ENCODE measurements at regions not wholly inside any gene's neighbourhood (a gene's known extent, or its start where the extent isn't known, plus 50 kb on each side); places are given as distances from the start of the nearest gene placed in this dataset.

DNA sequence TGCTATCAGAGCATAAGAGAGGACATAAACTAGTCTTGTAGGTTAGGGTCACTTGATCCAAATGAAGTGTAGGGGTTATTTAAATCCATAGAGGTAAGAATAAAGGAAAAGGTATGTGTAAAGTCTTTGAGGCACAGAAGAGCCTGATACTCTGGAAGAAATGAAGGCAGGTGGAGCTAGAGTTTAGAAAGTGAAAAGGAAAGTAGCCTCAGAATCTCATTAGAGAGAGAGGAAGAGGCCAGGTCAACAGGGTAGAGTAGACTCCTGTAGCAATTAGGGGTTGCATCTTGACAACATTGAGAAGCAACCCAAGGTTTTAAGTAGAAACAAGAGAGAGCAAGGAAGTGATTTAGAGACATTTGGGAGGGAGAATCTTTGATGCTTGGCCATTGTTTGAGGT is 235.2 kb upstream of the SOX9 start:
- no peak for DNase-seq (ENCODE audit: low read depth in 3 of 3, low spot score in 2 of 3)

DNA sequence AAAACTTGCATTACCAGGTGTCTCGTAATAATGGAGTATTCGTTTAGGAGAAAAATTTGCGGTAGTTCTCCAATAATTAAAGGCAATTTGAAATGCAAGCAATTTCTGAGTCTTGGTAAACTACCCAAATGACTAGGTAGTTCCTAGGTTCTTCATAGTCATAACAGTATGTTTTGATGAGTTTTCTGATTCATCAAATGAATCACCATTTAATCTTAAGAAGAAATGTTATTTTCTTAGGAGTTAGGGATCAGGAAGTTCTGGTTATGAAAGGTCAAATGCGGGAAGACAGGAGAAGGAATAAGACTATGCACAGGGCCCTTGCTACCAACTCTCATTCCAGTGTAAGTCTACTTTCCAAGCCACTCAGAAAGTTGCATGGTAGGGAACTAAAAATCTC is 221.5 kb upstream of the SOX9 start:
- DNase-seq (ENCODE audit: low read depth in 3 of 3, low spot score in 2 of 3): no peak

- DNase-seq (ENCODE audit: low read depth in 3 of 3, low spot score in 2 of 3): no peak
Measured at GRCh38 chr17:71900621-71901229, 220.1 kb upstream of the SOX9 start.

DNA sequence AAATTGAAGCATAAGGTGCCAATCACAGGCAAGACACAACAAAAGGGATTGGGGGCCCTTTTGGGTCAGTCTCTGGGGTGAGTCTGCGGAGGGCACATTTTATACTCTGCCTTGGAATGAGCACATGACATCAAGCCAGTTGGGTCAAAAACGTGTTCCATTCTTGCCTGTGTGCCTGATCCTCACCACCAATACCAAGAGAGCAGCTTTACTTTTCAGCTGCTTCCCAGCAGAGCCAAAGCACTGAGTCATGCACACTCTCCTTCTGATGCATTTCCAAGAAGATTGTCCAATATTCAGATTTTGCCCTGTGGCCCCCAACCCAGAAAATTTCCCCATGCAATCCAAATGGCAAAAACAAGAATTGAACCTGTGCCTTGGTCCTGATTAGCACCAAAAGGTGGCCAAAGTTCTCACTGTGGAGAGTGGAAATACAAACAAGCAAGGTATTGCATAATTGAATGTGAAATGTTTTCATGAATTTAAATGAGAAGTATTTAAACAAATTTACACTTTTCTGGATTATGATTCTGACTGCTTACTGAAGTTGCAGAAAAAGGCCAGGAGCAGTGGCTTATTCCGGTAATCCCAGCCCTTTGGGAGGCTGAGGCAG is 217.8 kb upstream of the SOX9 start:
- DNase-seq (ENCODE audit: low read depth in 3 of 3, low spot score in 2 of 3): no peak

DNA sequence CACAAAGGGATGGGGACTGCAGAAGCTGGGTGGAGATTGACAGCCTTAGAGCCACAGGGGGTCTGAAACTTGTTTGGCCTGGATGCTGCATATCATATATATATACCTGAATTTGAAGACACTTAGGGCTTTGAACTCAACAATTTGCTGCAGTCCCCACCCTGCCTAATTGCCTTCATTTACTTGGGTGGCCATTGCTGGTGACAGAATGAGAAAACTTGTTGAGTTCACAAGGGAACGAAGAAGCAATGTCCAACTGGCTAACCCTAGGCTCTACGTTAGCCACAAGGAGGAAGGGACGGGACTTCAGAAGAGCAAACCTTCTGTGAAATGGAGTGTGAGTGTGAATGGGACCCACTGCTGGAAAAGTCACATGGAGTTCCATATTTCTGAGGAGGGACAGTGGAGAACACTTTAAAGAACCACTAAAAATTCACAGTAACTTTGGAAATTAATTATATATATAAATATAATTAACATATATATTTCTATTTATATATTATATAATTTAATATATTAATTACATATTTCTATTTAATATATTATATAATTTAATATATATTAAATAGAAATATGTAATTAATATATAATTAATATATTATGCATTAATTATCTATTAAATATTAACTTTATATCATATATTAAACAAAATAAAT is 215.3 kb upstream of the SOX9 start:
- DNase-seq (ENCODE audit: low read depth in 3 of 3, low spot score in 2 of 3): no peak

- no peak for DNase-seq (ENCODE audit: low read depth in 3 of 3, low spot score in 2 of 3)
Measured at GRCh38 chr17:71909155-71909554, 211.7 kb upstream of the SOX9 start.

DNA sequence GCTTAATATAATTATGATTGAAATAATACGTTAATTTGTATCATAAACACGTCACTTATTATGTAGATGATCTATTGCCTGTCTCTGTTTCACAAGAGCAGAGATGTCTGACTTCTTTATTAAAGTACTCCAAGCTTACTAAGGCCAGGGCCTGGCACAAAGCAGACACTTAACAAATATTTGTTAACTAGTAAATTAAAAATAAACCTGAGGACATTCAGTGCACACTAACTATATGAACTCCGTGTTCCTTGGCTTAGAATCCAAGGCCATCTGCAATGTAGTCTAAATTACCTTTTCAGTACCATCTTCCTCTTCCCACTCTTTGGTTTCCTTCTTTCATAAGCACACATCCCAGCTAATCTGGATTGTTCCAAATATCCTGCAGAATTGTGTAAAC is 210.8 kb upstream of the SOX9 start:
- DNase-seq (ENCODE audit: low read depth in 3 of 3, low spot score in 2 of 3): no peak

GRCh38 chr17:71914042-71914441 is 206.8 kb upstream of the SOX9 start:
- no peak for DNase-seq (ENCODE audit: low read depth in 3 of 3, low spot score in 2 of 3)

- DNase-seq (ENCODE audit: low read depth in 3 of 3, low spot score in 2 of 3): no peak
Measured at GRCh38 chr17:71914812-71915211, 206.0 kb upstream of the SOX9 start.

DNA sequence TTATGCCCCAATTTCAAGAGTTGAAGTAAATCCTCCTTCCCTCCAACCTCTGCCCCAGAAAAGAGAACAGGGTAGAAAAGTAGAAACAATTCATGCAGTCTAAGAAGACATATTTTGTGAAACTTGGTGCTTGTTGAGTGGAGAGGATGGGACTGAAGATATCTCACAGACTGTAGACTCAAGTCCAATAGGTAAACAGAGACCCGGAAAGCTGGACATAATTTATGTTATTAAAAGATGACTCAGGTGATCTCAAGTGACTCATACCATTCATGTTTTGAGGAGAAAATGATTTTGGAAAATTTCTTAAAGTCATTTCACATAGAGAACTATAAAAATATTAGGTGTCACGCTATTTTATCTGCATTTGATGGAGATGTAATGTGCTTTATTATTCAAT is 203.1 kb upstream of the SOX9 start:
- DNase-seq (ENCODE audit: low read depth in 3 of 3, low spot score in 2 of 3): no peak

DNA sequence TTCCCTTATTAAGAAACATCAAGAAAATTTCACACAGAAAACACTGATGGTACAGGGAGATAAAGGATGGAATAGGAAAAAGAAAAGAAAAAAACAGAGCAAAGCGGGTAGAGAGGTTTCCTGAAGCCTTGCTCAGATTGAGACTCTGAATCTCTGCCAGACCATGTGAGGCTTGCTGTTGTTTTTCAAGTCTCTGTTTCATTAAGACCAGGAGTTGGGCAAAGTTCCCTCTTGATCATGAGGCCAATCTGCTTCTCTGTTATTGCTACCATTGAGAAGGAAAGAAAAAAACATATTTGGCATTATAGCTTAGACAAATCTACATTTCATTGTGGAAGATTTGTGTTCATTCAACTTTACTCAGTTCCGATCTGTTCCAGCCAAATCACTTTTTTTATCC is 201.6 kb upstream of the SOX9 start:
- DNase-seq (ENCODE audit: low read depth in 3 of 3, low spot score in 2 of 3): no peak

- no peak for DNase-seq (ENCODE audit: low read depth in 3 of 3, low spot score in 2 of 3)
Measured at GRCh38 chr17:71919896-71920295, 200.9 kb upstream of the SOX9 start.

- DNase-seq (ENCODE audit: low read depth in 3 of 3, low spot score in 2 of 3): no peak
Measured at GRCh38 chr17:71921796-71922195, 199.0 kb upstream of the SOX9 start.

DNA sequence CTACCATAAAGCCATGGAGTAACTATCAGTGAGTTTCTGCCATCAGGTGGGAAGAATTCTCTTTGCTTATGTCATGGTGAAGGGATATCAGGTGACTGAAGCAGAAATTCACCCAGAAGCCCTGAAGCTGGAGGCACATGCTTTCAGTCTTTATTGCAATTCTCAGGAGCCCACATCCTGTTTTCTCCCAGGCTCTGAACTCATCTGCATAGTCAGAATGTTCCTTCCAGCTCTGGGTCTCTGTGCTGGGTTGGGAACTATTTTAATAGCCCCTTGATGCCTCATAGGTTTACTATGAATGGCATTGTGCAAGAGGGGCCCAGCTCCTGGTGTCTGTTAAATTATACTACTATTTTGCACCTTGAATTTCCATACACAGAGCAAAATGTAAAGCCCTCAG is 198.4 kb upstream of the SOX9 start:
- no peak for DNase-seq (ENCODE audit: low read depth in 3 of 3, low spot score in 2 of 3)

DNA sequence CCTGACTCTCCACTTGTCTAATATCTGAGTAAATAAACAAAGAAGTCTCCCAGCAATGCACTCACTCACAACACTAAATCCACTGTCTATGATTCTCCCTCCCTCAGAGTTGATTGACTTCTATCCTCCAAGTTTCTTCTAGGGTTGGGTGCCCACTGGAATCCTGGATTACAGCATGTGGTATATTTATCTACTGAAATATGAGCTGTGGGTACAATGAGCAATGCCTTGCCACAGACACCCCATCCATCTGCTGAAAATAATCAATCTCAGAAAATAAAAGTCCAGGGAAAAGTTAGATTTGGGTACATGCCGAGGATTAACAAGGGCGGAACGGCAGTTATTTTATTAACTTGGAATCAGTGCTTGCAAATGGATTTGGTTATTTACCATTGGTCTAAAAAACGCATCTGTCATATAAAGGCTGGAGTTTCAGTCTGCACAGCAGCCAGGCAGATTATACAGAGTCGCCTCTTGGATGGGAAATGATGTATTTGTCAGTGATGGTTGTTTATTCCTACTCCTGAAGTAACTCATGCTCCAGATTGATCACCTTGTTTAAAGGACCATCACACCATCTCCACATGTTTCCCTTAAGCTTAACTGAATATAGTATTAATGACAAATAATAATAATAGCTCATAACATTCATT is 193.9 kb upstream of the SOX9 start:
- DNase-seq (ENCODE audit: low read depth in 3 of 3, low spot score in 2 of 3): no peak

DNA sequence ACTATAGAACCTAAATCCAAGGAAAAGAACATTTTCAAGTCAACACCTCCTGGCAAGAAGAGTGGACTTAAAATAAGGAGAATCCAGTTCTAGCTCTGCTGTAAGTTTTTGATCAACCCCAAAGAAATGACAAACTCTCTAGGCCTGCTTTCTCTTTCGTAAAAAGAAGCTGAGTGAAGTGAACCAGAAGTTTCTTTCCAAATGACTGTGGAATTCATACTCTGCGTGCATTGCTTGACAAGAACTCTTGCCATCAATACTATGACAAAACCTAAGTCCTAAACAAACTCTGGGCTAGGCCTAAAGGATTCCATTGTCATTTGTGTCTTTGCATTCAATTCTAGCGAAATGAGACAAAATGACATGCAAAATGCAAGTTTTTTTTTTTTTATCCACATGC is 187.5 kb upstream of the SOX9 start:
- DNase-seq (ENCODE audit: low read depth in 3 of 3, low spot score in 2 of 3): no peak

GRCh38 chr17:71934520-71934919 is 186.3 kb upstream of the SOX9 start:
- no peak for DNase-seq (ENCODE audit: low read depth in 3 of 3, low spot score in 2 of 3)

GRCh38 chr17:71935341-71935740 is 185.5 kb upstream of the SOX9 start:
- DNase-seq (ENCODE audit: low read depth in 3 of 3, low spot score in 2 of 3): no peak

DNA sequence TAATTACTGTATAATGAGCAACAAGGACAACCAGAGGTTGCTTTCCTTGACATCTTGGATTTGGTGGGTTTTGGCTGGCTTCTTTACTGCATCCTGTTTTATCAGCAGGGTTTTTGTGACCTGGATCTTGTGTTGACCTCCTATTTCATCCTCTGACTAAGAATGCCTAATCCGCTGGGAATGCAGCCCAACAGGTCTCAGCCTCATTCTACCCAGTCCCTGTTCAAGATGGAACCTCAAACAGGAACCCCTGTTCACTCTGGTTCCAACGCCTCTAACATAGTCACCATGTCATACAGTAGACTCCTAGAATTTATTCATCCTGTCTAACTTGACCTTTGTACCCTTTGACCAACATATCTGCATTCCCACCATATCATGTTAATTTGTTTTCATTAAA is 183.8 kb upstream of the SOX9 start:
- no peak for DNase-seq (ENCODE audit: low read depth in 3 of 3, low spot score in 2 of 3)

DNA sequence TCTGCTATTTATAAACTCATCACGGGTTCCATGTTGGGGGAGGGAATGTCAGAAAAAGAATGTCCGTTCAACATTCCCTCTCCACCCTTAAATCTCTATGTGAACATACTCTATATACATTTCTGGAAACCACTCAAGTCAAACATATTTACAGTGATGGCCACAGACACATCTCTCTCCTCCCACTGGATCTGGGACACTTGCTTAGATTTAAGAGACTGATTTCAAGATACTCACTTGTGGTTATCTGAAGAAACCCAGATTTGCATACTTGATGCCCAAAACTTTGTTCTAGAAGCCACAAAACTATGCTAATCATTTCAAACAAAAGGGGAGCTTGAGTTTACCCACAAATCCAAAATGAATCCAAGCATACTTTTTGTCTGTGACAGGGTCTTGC is 182.9 kb upstream of the SOX9 start:
- DNase-seq (ENCODE audit: low read depth in 3 of 3, low spot score in 2 of 3): no peak

DNA sequence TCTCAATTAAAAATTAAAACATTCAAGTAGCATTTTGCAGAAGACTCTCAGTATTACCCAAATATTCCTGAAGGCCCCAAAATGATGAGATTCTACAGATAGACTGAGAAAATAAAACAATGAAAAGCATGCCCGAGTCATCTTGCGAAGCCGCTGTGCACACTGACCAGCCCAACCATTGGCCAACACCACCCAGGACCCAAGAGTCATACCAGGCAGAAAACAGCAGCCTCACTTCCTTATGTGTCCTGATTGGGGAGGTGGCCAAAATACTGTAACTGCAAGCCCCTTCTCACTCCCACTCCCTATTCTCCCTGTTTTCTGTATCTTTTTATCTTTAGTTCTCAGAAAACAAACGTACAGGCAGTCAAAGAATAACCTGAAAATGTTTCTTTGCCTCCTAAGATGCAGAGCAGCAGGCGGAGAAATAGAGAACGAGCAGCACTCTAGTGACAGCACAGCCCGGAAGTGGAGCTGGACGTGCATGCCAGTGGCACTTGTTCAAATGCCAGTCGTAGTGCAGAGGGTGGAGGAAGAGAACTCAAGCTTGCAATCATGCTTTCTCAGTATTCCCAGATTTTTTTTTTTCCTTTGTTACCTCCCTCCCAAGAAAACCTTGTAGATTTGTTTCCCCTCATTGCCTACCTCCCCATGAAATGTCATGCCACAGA is 182.3 kb upstream of the SOX9 start:
- no peak for DNase-seq (ENCODE audit: low read depth in 3 of 3, low spot score in 2 of 3)

GRCh38 chr17:71941920-71942319 is 178.9 kb upstream of the SOX9 start:
- DNase-seq (ENCODE audit: low read depth in 3 of 3, low spot score in 2 of 3): no peak
